ENCODE measurements at regions not wholly inside any gene's neighbourhood (a gene's known extent, or its start where the extent isn't known, plus 50 kb on each side); places are given as distances from the start of the nearest gene placed in this dataset.
"Not testable (repeated sequence)": the region's sequence is repeated elsewhere in the genome, so short reads cannot be mapped to it uniquely, and the experiment has no call there.

GRCh38 chr16:5315914-5316313 is 218.3 kb upstream of the EEF2KMT start:
- intact Hi-C loops (cut with DNase I), result no loop called here
- no peak for DNase-seq (ENCODE audit: low spot score)

GRCh38 chr16:5314377-5314776 is 216.8 kb upstream of the EEF2KMT start:
- intact Hi-C loops (cut with DNase I), result no loop called here
- no peak for DNase-seq (ENCODE audit: low spot score)

GRCh38 chr16:5309946-5310611 is 212.5 kb upstream of the EEF2KMT start:
- intact Hi-C loops (cut with DNase I), result no loop called here
- DNase-seq (ENCODE audit: low spot score), result no peak

- intact Hi-C loops (cut with DNase I), result no loop called here
- no peak for DNase-seq (ENCODE audit: low spot score)
Measured at GRCh38 chr16:5305023-5305422, 207.4 kb upstream of the EEF2KMT start.

- no peak for DNase-seq (ENCODE audit: low spot score)
- intact Hi-C loops (cut with DNase I), result no loop called here
Measured at GRCh38 chr16:5302372-5303114, 204.9 kb upstream of the EEF2KMT start.

GRCh38 chr16:5298202-5298601 is 200.6 kb upstream of the EEF2KMT start:
- intact Hi-C loops (cut with DNase I), result no loop called here
- no peak for DNase-seq (ENCODE audit: low spot score)

GRCh38 chr16:5296176-5296575 is 198.6 kb upstream of the EEF2KMT start:
- intact Hi-C loops (cut with DNase I), result no loop called here
- no peak for DNase-seq (ENCODE audit: low spot score)

- intact Hi-C loops (cut with DNase I); DNase-seq (ENCODE audit: low spot score): not testable (repeated sequence)
Measured at GRCh38 chr16:5295304-5295703, 197.7 kb upstream of the EEF2KMT start.

- DNase-seq (ENCODE audit: low spot score); intact Hi-C loops (cut with DNase I): not testable (repeated sequence)
Measured at GRCh38 chr16:5282152-5282551, 184.6 kb upstream of the EEF2KMT start.

GRCh38 chr16:5257462-5257861 is 159.9 kb upstream of the EEF2KMT start:
- intact Hi-C loops (cut with DNase I), result no loop called here
- no peak for DNase-seq (ENCODE audit: low spot score)

GRCh38 chr16:5252791-5253190 is 155.2 kb upstream of the EEF2KMT start:
- intact Hi-C loops (cut with DNase I), result no loop called here
- no peak for DNase-seq (ENCODE audit: low spot score)

GRCh38 chr16:5247403-5247802 is 149.8 kb upstream of the EEF2KMT start:
- intact Hi-C loops (cut with DNase I), result loop anchor here in 1 of 2 donors (10.0 kb wide), 1 partner anchor 1007 kb away; no protein-coding TSS in a partner anchor
- DNase-seq (ENCODE audit: low spot score), result peak; percentile 13

GRCh38 chr16:5240278-5240626 is 142.7 kb upstream of the EEF2KMT start:
- DNase-seq (ENCODE audit: low spot score), result not testable (repeated sequence)
- intact Hi-C loops (cut with DNase I), result loop anchor here in 1 of 2 donors (10.0 kb wide), 1 partner anchor 1015 kb away; no protein-coding TSS in a partner anchor

GRCh38 chr16:5239472-5240277 is 142.1 kb upstream of the EEF2KMT start:
- intact Hi-C loops (cut with DNase I), result loop anchor here (5.0 to 10.0 kb wide), 3 partner anchors 253 to 1015 kb away; no protein-coding TSS in a partner anchor
- not testable (repeated sequence) for DNase-seq (ENCODE audit: low spot score)

- DNase-seq (ENCODE audit: low spot score), result no peak
- intact Hi-C loops (cut with DNase I), result loop anchor here (5.0 kb wide), 2 partner anchors 257 to 502 kb away; no protein-coding TSS in a partner anchor
Measured at GRCh38 chr16:5235119-5235518, 137.5 kb upstream of the EEF2KMT start.

- no peak for DNase-seq (ENCODE audit: low spot score)
- intact Hi-C loops (cut with DNase I), result loop anchor here (5.0 kb wide), 2 partner anchors 258 to 503 kb away; no protein-coding TSS in a partner anchor
Measured at GRCh38 chr16:5234295-5235050, 136.9 kb upstream of the EEF2KMT start.

GRCh38 chr16:5231246-5231759 is 133.7 kb upstream of the EEF2KMT start:
- intact Hi-C loops (cut with DNase I), result no loop called here

GRCh38 chr16:5228369-5228768 is 130.8 kb upstream of the EEF2KMT start:
- intact Hi-C loops (cut with DNase I), result no loop called here
- DNase-seq (ENCODE audit: low spot score), result no peak

More at GRCh38 chr16:5231246-5231759, 133.7 kb upstream of the EEF2KMT start:
- DNase-seq (ENCODE audit: low spot score), result no peak

Data from posterior vena cava (tissue), 2 donors.